Ecto neural progenitor cell (in vitro differentiated cells): ENCODE measurements at regions not wholly inside any gene's neighbourhood (a gene's known extent, or its start where the extent isn't known, plus 50 kb on each side); places are given as distances from the start of the nearest gene placed in this dataset.
"Not testable (repeated sequence)": the region's sequence is repeated elsewhere in the genome, so short reads cannot be mapped to it uniquely, and the experiment has no call there.

Source experiments
- DNase-seq: peaks from one replicate; pipeline ENCODE4 v3.0.0-alpha.2; 2018; ENCODE audit warnings: low spot score

GRCh38 chr1:100791586-100791985 is 72.0 kb downstream of the VCAM1 start:
- no peak for DNase-seq

GRCh38 chr1:100793659-100794058 is 74.1 kb downstream of the VCAM1 start:
- no peak for DNase-seq

GRCh38 chr1:100794748-100795645 is 75.5 kb downstream of the VCAM1 start:
- DNase-seq, result no peak

GRCh38 chr1:100795646-100795985 is 76.1 kb downstream of the VCAM1 start:
- no peak for DNase-seq

GRCh38 chr1:100796046-100796445 is 76.5 kb downstream of the VCAM1 start:
- no peak for DNase-seq

- no peak for DNase-seq
Observed at GRCh38 chr1:100799548-100799947, 80.0 kb downstream of the VCAM1 start.

- DNase-seq, result no peak
Observed at GRCh38 chr1:100799954-100800612, 80.5 kb downstream of the VCAM1 start.

- not testable (repeated sequence) for DNase-seq
Observed at GRCh38 chr1:100801256-100801655, 81.7 kb downstream of the VCAM1 start.

- DNase-seq, result not testable (repeated sequence)
Observed at GRCh38 chr1:100803280-100803679, 83.7 kb downstream of the VCAM1 start.

GRCh38 chr1:100806601-100807000 is 87.1 kb downstream of the VCAM1 start:
- DNase-seq, result no peak

- DNase-seq, result no peak
Observed at GRCh38 chr1:100810360-100810759, 84.3 kb downstream of the EXTL2 start.

- DNase-seq, result no peak
Observed at GRCh38 chr1:100811808-100812207, 82.8 kb downstream of the EXTL2 start.

GRCh38 chr1:100814938-100815337 is 79.7 kb downstream of the EXTL2 start:
- DNase-seq, result not testable (repeated sequence)

GRCh38 chr1:100816049-100816448 is 78.6 kb downstream of the EXTL2 start:
- no peak for DNase-seq

GRCh38 chr1:100820195-100820594 is 74.4 kb downstream of the EXTL2 start:
- peak; percentile 53 for DNase-seq

- not testable (repeated sequence) for DNase-seq
Observed at GRCh38 chr1:100821919-100822318, 72.7 kb downstream of the EXTL2 start.
